HepG2 (cell line): ENCODE measurements at regions not wholly inside any gene's neighbourhood (a gene's known extent, or its start where the extent isn't known, plus 50 kb on each side); places are given as distances from the start of the nearest gene placed in this dataset.

Experiments used
- ATAC-seq: fragments of 200-7000 bp; cut with Tn5 transposase; 3 replicates; pipeline ENCODE4 v1.9.1; 2020; ENCODE audit warnings: mild to moderate bottlenecking, moderate library complexity
- BruUV-seq: library from RNA; stranded (reverse); fragments of 400-500 nt; replicated peaks from 2 replicates; lab custom pipeline; 2021; lab: Mats Ljungman, UMichigan
- CTCF ChIA-PET: fragments of 300-600 bp; formaldehyde crosslinking; extraction: SDS; loops from one replicate; lab custom pipeline; 2021; ENCODE audit warnings: low total read pairs, inconsistent platforms, low intra/inter-chr PET ratio; lab: Yijun Ruan, JAX
- POLR2A ChIA-PET: fragments of 350-600 bp; sonication (Branson Sonifier 250); formaldehyde crosslinking; loops from one replicate; lab custom pipeline; 2020; ENCODE audit warnings: antibody characterized with exemption, inconsistent platforms; lab: Yijun Ruan, JAX
- DNase-seq: peaks from one replicate; pipeline ENCODE4 v3.0.0-alpha.2; 2015; ENCODE audit warnings: low spot score
- FAIRE-seq: peaks from 3 replicates; lab custom pipeline; 2011; peaks lifted over from hg19 to GRCh38; lab: Jason Lieb, UNC
- H2AFZ ChIP-seq: one replicate; pipeline ENCODE4 v1.6.1; 2011; ENCODE audit warnings: low read length, inconsistent platforms
- H3K27ac ChIP-seq: fragments of 300-600 bp; 3 replicates; pipeline ENCODE4 v1.8.0; 2011; ENCODE audit warnings: mixed run types, mild to moderate bottlenecking, mixed read lengths, low read length, inconsistent platforms; ENCODE audit not compliant: insufficient read depth; ENCODE audit errors: extremely low read length
- H3K27me3 ChIP-seq, 2 experiments: fragments of 200-600 bp in 1 of 2; 2 replicates in 1 of 2; 3 replicates in 1 of 2; pipeline versions ENCODE4 v1.6.0 to v1.8.0; 2011; ENCODE audit warnings: low read length in 2 of 2, mild to moderate bottlenecking in 2 of 2, moderate library complexity in 2 of 2, inconsistent platforms in 1 of 2; ENCODE audit not compliant: insufficient read depth in 2 of 2, control insufficient read depth in 1 of 2
- H3K36me3 ChIP-seq, 2 experiments: fragments of 200-600 bp in 1 of 2; replicated peaks in 1 of 2; 2 replicates in 1 of 2; 3 replicates in 1 of 2; pipeline versions ENCODE4 v1.5.1 to v1.8.0; 2011; ENCODE audit warnings: low read length in 2 of 2, inconsistent platforms in 1 of 2; ENCODE audit not compliant: insufficient read depth in 2 of 2, control insufficient read depth in 1 of 2
- H3K4me1 ChIP-seq: 2 replicates; pipeline ENCODE4 v1.5.1; 2012; ENCODE audit warnings: low read length, inconsistent platforms; ENCODE audit not compliant: insufficient read depth
- H3K4me2 ChIP-seq: 2 replicates; pipeline ENCODE4 v1.6.0; 2011; ENCODE audit warnings: low read depth, low read length, inconsistent platforms
- H3K4me3 ChIP-seq, 3 experiments: fragments of 200-600 bp in 1 of 3; sonication (generic), shearing (Covaris generic) in 1 of 3; replicated peaks in 1 of 3; 2 replicates each; pipeline ENCODE4 v1.5.1; 2011 to 2016; ENCODE audit warnings: low read length in 3 of 3, inconsistent platforms in 2 of 3, low read depth in 2 of 3, mild to moderate bottlenecking in 2 of 3, control low read depth in 1 of 3, mixed read lengths in 1 of 3; ENCODE audit not compliant: insufficient read depth in 1 of 3
- H3K79me2 ChIP-seq: one replicate; pipeline ENCODE4 v1.6.1; 2011; ENCODE audit warnings: low read length, inconsistent platforms; ENCODE audit not compliant: insufficient read depth
- H3K9ac ChIP-seq: 2 replicates; pipeline ENCODE4 v1.6.0; 2011; ENCODE audit warnings: mild to moderate bottlenecking, low read depth, low read length, inconsistent platforms; ENCODE audit not compliant: insufficient read depth
- H3K9me3 ChIP-seq: 2 replicates; pipeline ENCODE4 v1.5.1; 2012; ENCODE audit warnings: mild to moderate bottlenecking, low read length
- H4K20me1 ChIP-seq: 2 replicates; pipeline ENCODE4 v1.6.0; 2011; ENCODE audit warnings: inconsistent platforms, mild to moderate bottlenecking, low read length, moderate library complexity; ENCODE audit not compliant: insufficient read depth
- ARID2 ChIP-seq: sonication (generic); formaldehyde crosslinking; IDR thresholded peaks from 2 replicates; pipeline ENCODE4 v1.8.1; 2022; ENCODE audit warnings: mild to moderate bottlenecking, missing genetic modification reagents, borderline replicate concordance
- CEBPB ChIP-seq: IDR thresholded peaks from 2 replicates; pipeline ENCODE4 v1.6.1; 2011; ENCODE audit warnings: low read depth, low read length, improper control_type of control experiment, borderline replicate concordance
- POLR2AphosphoS5 ChIP-seq: IDR thresholded peaks from 2 replicates; pipeline ENCODE4 v1.6.1; 2012; ENCODE audit warnings: low read depth, low read length
- SNRNP70 ChIP-seq: fragments of 200-400 bp; formaldehyde crosslinking; IDR thresholded peaks from 2 replicates; pipeline ENCODE4 v1.6.1; 2017; ENCODE audit warnings: mild to moderate bottlenecking, low read depth, low read length, moderate library complexity
- ZNF10 ChIP-seq: sonication (generic); formaldehyde crosslinking; IDR thresholded peaks from 2 replicates; pipeline ENCODE4 v1.4.0; 2020; ENCODE audit warnings: mild to moderate bottlenecking, low read depth, missing genetic modification reagents, borderline replicate concordance
- ZNF766 ChIP-seq: sonication (generic); formaldehyde crosslinking; IDR thresholded peaks from 2 replicates; pipeline ENCODE4 v1.5.0; 2020; ENCODE audit warnings: missing genetic modification reagents, borderline replicate concordance
- WGBS: methylation state at CpG from one replicate; pipeline ENCODE4 v1.1.6; 2017; ENCODE audit warnings: low lambda C conversion rate; 5-methylcytosine and 5-hydroxymethylcytosine counted together
- in situ Hi-C: cut with HindIII; loops from 2 replicates; pipeline ENCODE4 v1.10.0; 2017; ENCODE audit warnings: low pct_unique_long_range_greater_than_20kb; ENCODE audit not compliant: extremely low pct_ligation_motif_present
- intact Hi-C: fragments of 100-400 bp; cut with micrococcal nuclease; formaldehyde crosslinking; loops from one replicate; pipeline ENCODE4 v1.10.0; 2022; ENCODE audit not compliant: unreplicated experiment
- TF ChIP-seq, protein P1 (sequence below): sonication (generic); formaldehyde crosslinking; IDR thresholded peaks from 2 replicates; pipeline ENCODE4 v1.5.0; 2020; ENCODE audit warnings: missing genetic modification reagents
- TF ChIP-seq, protein P2 (sequence below), 2 experiments: fragments of 450-650 bp in 1 of 2; sonication (generic) in 1 of 2; formaldehyde crosslinking; IDR thresholded peaks; 2 replicates each; pipeline versions ENCODE4 v1.5.0 to v1.8.0; 2020 to 2022; ENCODE audit warnings: mild to moderate bottlenecking in 1 of 2, missing genetic modification reagents in 1 of 2
- TF ChIP-seq, protein P3 (sequence below): sonication (generic); formaldehyde crosslinking; IDR thresholded peaks from 2 replicates; pipeline ENCODE4 v1.4.0; 2020; ENCODE audit warnings: missing genetic modification reagents, mild to moderate bottlenecking, borderline replicate concordance
- TF ChIP-seq, protein P4 (sequence below): sonication (generic); formaldehyde crosslinking; IDR thresholded peaks from 2 replicates; pipeline ENCODE4 v1.4.0; 2020; ENCODE audit warnings: missing genetic modification reagents

DNA sequence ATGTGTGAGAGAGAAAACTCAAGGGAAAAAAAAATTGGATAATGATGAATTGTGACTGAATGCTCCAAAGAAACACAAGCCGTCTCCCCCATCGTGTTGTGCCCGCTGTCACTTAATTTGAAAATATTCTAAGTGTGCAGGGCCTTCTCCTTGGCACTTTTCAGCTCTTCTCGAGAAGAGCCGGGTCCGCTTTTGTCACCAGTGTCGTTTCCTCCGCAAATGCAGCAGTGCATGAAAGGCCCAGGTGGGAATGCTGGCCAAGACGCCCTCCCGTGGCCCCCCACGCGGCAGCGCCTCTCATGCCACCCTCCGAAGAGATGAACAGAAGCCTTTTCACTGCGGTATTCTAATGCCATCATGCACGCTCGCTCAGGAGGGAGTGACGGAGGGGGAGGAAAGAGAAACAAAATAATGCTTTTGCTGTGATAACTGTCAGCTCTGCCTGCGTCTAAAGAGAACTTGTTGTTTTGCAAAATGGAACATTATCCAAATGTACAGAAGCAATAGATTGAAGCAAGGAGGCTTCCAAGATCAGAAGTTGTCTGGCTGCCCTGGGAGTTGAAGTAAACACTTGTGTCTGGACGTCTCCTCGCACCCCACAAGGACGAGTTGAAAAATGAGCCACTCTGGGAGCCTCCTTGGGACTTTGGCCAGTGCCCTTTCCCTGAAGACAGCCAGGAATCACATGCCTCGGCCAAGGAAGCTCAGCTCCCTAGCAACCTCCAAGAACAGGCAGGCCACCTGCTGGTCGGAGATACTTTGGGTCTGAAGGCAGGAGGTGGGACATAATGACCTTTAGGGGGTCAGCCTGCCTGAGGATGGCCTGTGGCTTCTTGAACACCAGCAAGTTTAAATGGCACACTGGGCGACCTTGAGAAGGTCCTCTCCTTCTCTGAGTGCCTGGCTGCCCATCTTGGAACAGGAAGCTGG is 166.1 kb upstream of the ZC3H12A start:
- Histone ChIP-seq H3K9ac (no peak overlapping the region), H2AFZ (no peak overlapping the region), H3K9me3 (no peaks in the 10 kb centered on the region), H3K27me3 (peaks cover 1 to 23% of the 10 kb centered on the region in 2 experiments; a peak in 3 of 5 replicates), H3K4me2 (no peak overlapping the region), H3K79me2 (no peaks in the 10 kb centered on the region), H3K4me3 (no peak overlapping the region), H3K27ac (no peak overlapping the region), H4K20me1 (no peaks in the 10 kb centered on the region), H3K4me1 (no peaks in the 10 kb centered on the region), H3K36me3 (no peaks in the 10 kb centered on the region)
- no peak for DNase-seq
- no peak for ATAC-seq
- intact Hi-C loops, result no loop called here
- WGBS, result 18% methylated on average over 22 of the region's 25 CpGs
- in situ Hi-C loops, result no loop called here
- TF ChIP-seq ARID2, result no peak
- FAIRE-seq, result no peak
- ChIA-PET CTCF (no interaction called here), POLR2A (no interaction called here)
- no TSS peak for BruUV-seq

DNA sequence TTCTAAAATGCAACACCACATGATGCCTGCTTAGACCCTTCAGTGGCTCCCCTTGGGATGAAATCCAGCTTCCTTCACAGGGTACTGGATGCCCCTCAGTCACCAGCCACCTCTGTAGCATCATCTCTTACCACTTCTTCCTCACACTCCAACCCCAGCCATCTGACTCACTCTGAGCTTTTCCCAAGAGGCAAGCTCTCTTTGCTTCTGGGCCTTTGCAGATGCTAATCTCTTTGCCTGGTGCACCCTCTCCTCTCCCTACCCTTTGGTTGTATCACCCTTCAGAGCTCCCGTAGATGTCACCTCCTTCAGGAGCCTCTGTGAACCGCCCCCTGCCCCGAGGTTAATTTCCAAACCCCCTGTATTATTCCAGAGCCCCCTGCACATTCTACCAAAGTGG is 164.8 kb upstream of the ZC3H12A start:
- no peak for DNase-seq
- POLR2A ChIA-PET, result no interaction called here
- in situ Hi-C loops, result no loop called here
- TF ChIP-seq SNRNP70 (no peak), ZNF766 (CRISPR knock-in tag) (no peak), ZNF10 (CRISPR knock-in tag) (no peak), POLR2AphosphoS5 (no peak), CEBPB (no peak)
- TF ChIP-seq, protein P1, sequence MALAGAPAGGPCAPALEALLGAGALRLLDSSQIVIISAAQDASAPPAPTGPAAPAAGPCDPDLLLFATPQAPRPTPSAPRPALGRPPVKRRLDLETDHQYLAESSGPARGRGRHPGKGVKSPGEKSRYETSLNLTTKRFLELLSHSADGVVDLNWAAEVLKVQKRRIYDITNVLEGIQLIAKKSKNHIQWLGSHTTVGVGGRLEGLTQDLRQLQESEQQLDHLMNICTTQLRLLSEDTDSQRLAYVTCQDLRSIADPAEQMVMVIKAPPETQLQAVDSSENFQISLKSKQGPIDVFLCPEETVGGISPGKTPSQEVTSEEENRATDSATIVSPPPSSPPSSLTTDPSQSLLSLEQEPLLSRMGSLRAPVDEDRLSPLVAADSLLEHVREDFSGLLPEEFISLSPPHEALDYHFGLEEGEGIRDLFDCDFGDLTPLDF (CRISPR knock-in tag), result no peak
- TF ChIP-seq, protein P2, sequence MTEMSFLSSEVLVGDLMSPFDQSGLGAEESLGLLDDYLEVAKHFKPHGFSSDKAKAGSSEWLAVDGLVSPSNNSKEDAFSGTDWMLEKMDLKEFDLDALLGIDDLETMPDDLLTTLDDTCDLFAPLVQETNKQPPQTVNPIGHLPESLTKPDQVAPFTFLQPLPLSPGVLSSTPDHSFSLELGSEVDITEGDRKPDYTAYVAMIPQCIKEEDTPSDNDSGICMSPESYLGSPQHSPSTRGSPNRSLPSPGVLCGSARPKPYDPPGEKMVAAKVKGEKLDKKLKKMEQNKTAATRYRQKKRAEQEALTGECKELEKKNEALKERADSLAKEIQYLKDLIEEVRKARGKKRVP (CRISPR knock-in tag; IDR thresholded peaks at IDR 0.05), result no peak
- TF ChIP-seq, protein P3, sequence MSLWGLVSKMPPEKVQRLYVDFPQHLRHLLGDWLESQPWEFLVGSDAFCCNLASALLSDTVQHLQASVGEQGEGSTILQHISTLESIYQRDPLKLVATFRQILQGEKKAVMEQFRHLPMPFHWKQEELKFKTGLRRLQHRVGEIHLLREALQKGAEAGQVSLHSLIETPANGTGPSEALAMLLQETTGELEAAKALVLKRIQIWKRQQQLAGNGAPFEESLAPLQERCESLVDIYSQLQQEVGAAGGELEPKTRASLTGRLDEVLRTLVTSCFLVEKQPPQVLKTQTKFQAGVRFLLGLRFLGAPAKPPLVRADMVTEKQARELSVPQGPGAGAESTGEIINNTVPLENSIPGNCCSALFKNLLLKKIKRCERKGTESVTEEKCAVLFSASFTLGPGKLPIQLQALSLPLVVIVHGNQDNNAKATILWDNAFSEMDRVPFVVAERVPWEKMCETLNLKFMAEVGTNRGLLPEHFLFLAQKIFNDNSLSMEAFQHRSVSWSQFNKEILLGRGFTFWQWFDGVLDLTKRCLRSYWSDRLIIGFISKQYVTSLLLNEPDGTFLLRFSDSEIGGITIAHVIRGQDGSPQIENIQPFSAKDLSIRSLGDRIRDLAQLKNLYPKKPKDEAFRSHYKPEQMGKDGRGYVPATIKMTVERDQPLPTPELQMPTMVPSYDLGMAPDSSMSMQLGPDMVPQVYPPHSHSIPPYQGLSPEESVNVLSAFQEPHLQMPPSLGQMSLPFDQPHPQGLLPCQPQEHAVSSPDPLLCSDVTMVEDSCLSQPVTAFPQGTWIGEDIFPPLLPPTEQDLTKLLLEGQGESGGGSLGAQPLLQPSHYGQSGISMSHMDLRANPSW (CRISPR knock-in tag), result no peak
- TF ChIP-seq, protein P4, sequence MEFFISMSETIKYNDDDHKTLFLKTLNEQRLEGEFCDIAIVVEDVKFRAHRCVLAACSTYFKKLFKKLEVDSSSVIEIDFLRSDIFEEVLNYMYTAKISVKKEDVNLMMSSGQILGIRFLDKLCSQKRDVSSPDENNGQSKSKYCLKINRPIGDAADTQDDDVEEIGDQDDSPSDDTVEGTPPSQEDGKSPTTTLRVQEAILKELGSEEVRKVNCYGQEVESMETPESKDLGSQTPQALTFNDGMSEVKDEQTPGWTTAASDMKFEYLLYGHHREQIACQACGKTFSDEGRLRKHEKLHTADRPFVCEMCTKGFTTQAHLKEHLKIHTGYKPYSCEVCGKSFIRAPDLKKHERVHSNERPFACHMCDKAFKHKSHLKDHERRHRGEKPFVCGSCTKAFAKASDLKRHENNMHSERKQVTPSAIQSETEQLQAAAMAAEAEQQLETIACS (CRISPR knock-in tag), result no peak

More for the DNA sequence above, 164.8 kb upstream of the ZC3H12A start:
- H3K9me3 ChIP-seq, result no peaks in the 10 kb centered on the region
- ATAC-seq, result no peak
- intact Hi-C loops, result no loop called here
- no peak overlapping the region for H2AFZ ChIP-seq
- no peaks in the 10 kb centered on the region for H3K36me3 ChIP-seq
- no peak overlapping the region for H3K27ac ChIP-seq
- CTCF ChIA-PET, result no interaction called here
- no peak for FAIRE-seq
- no peaks in the 10 kb centered on the region for H3K4me1 ChIP-seq
- H4K20me1 ChIP-seq, result no peaks in the 10 kb centered on the region
- H3K4me2 ChIP-seq, result no peak overlapping the region
- H3K9ac ChIP-seq, result no peak overlapping the region
- 0% methylated on average over 3 of the region's 3 CpGs for WGBS
- H3K27me3 ChIP-seq, result peaks cover 1 to 23% of the 10 kb centered on the region in 2 experiments; a peak in 3 of 5 replicates
- no peaks in the 10 kb centered on the region for H3K79me2 ChIP-seq
- H3K4me3 ChIP-seq, result no peak overlapping the region
- BruUV-seq, result no TSS peak
